Sigmoid colon (tissue), 4 donors: ENCODE measurements at regions not wholly inside any gene's neighbourhood (a gene's known extent, or its start where the extent isn't known, plus 50 kb on each side); places are given as distances from the start of the nearest gene placed in this dataset.

Experiments
- CTCF ChIP-seq, 4 experiments: fragments of 450-650 bp in 3 of 4; fragments of 200-600 bp in 1 of 4; IDR thresholded peaks; one replicate each; pipeline ENCODE4 v1.5.1; 2016 to 2019; ENCODE audit warnings: antibody characterized with exemption in 4 of 4, mild to moderate bottlenecking in 3 of 4, moderate library complexity in 2 of 4
- EP300 ChIP-seq, 4 donors: sonication (generic); formaldehyde crosslinking; IDR thresholded peaks; one replicate each; pipeline ENCODE4 v1.6.1; 2017; ENCODE audit warnings: antibody characterized with exemption in 4 of 4
- POLR2A ChIP-seq, 2 donors: fragments of 450-650 bp; IDR thresholded peaks; one replicate each; pipeline ENCODE4 v1.6.1; 2016; ENCODE audit warnings: antibody characterized with exemption in 2 of 2, mild to moderate bottlenecking in 2 of 2, moderate library complexity in 2 of 2

DNA sequence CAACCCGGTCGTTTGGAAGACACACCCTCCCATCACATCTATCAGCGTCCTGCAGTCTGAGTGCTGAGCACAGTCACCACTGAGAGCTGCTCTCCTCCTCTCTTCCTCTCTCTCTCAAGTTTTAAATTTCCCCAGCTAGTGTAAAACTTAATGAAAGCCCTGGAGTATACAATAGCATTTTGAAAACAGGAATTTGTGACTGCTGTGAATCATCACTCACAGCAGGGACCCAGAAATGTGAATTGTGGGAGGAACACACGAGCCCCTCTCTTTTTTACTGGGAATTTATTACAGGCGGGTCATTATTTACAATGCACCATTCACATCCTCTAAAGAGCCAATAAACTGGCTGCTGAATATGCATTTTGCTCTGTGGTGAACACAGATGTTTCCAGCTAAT, 185.0 kb upstream of the SMIM21 start:
- no peak for TF ChIP-seq POLR2A (IDR thresholded peaks at IDR 0.05)
- no peak for TF ChIP-seq CTCF (IDR thresholded peaks at IDR 0.05)
- no peak for TF ChIP-seq EP300 (IDR thresholded peaks at IDR 0.05)
